ENCODE measurements at regions not wholly inside any gene's neighbourhood (a gene's known extent, or its start where the extent isn't known, plus 50 kb on each side); places are given as distances from the start of the nearest gene placed in this dataset.

- Histone ChIP-seq H3K27ac (no peak overlapping the region), H3K27me3 (no peaks in the 10 kb centered on the region), H3K4me1 (peaks cover 0 to 20% (median 2%) of the 10 kb centered on the region in 4 donors), H3K36me3 (no peaks in the 10 kb centered on the region), H3K4me3 (no peak overlapping the region), H3K9me3 (no peaks in the 10 kb centered on the region)
- DNase-seq = no peak
- TF ChIP-seq, protein P1, sequence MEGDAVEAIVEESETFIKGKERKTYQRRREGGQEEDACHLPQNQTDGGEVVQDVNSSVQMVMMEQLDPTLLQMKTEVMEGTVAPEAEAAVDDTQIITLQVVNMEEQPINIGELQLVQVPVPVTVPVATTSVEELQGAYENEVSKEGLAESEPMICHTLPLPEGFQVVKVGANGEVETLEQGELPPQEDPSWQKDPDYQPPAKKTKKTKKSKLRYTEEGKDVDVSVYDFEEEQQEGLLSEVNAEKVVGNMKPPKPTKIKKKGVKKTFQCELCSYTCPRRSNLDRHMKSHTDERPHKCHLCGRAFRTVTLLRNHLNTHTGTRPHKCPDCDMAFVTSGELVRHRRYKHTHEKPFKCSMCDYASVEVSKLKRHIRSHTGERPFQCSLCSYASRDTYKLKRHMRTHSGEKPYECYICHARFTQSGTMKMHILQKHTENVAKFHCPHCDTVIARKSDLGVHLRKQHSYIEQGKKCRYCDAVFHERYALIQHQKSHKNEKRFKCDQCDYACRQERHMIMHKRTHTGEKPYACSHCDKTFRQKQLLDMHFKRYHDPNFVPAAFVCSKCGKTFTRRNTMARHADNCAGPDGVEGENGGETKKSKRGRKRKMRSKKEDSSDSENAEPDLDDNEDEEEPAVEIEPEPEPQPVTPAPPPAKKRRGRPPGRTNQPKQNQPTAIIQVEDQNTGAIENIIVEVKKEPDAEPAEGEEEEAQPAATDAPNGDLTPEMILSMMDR (IDR thresholded peaks at IDR 0.05) = no peak
- intact Hi-C loops (cut with DNase I; ENCODE audit: low total_unique reads) = no loop called here
Measured at GRCh38 chr2:195582188-195582587, 74.8 kb upstream of the SLC39A10 start.

DNA sequence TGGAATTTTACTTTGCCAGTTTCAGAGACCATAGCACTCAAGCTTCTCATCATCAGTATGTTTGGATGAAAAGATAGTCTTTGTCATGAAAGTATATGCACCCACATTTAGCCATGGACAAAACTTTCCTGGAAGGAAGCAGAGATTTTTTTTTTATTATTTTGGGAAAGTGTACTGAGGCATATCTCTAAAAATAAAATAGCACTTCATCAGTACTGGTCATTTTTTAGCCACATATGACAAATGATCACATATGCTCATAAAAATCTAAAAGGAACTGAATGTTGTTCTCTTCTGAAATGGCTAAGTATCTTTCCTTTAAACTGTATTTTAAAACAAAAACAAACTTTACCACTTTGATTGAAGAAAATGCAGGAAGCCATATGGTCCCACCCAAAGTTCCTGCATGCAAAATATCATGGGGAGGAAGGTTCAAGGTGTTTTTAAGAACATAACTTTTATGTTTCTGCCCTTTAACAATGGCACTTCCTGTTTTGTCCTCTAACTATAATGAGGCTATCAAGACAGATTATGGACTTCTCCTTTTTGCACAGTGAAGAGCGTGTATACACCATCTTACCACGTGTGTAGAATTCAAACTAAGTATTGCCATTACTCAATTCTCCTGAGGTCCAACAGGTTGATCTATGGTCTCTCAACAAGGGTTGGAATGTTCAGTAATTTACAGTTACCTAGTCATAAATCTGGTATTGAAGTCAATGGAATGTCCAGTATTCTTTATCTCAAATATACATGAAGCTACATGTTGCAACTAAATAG is 77.1 kb upstream of the SLC39A10 start:
- TF ChIP-seq, protein P1 (IDR thresholded peaks at IDR 0.05) = no peak
- H3K27me3 ChIP-seq = no peaks in the 10 kb centered on the region
- intact Hi-C loops (cut with DNase I; ENCODE audit: low total_unique reads) = no loop called here
- peaks cover 0 to 26% (median 2%) of the 10 kb centered on the region in 4 donors for H3K4me1 ChIP-seq
- no peak overlapping the region for H3K4me3 ChIP-seq
- H3K36me3 ChIP-seq = no peaks in the 10 kb centered on the region
- H3K27ac ChIP-seq = no peak overlapping the region
- no peaks in the 10 kb centered on the region for H3K9me3 ChIP-seq
- no peak for DNase-seq

- Histone ChIP-seq H3K27ac (no peak overlapping the region), H3K4me3 (no peak overlapping the region), H3K27me3 (no peaks in the 10 kb centered on the region), H3K4me1 (peaks cover 0 to 26% (median 2%) of the 10 kb centered on the region in 4 donors), H3K36me3 (no peaks in the 10 kb centered on the region), H3K9me3 (no peaks in the 10 kb centered on the region)
- no peak for DNase-seq
- intact Hi-C loops (cut with DNase I; ENCODE audit: low total_unique reads) = no loop called here
- TF ChIP-seq, protein P1 (IDR thresholded peaks at IDR 0.05) = no peak
Measured at GRCh38 chr2:195575879-195576401, 81.1 kb upstream of the SLC39A10 start.

DNA sequence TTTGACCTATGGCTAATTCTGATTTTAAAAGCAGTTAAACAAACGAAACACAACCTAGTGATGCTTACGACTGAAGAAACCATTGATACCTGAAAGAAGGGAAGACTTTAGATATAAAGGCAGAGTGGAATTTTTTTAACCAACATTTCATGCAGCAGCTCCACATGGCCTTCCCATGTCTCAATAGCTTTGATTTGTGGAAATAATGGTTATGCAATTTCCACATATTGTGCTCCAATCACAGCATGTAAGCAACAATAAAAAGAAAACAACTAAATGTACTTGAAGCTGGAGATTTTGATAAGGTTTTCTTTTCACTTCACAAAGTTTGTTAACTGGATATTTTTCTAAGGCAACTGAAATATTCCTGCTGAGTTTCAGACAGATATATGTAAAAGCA is 82.0 kb upstream of the SLC39A10 start:
- TF ChIP-seq, protein P1 (IDR thresholded peaks at IDR 0.05) = no peak
- no peak for DNase-seq
- intact Hi-C loops (cut with DNase I; ENCODE audit: low total_unique reads) = no loop called here
- Histone ChIP-seq H3K27me3 (no peaks in the 10 kb centered on the region), H3K36me3 (no peaks in the 10 kb centered on the region), H3K27ac (no peak overlapping the region), H3K4me1 (peaks cover 0 to 17% (median under 1%) of the 10 kb centered on the region in 4 donors), H3K9me3 (no peaks in the 10 kb centered on the region), H3K4me3 (no peak overlapping the region)

DNA sequence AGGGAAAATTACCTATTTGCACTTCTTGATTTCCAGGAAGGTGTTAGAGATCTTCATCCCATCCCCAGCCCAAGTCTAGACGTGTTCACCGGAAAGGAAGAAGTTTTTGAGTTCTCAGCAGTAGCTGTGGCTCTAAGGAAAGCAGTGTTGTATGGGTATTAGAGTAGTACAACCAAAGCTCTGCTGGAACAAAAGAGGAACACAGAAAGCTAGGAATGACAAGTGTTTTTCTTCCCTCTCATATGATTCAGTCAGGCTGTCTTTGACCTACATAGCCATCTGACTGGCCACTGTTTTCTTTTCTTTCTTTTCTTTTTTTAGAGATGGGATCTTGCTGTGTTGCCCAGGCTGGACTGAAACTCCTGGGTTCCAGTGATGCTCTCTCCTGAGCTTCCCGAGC is 82.7 kb upstream of the SLC39A10 start:
- Histone ChIP-seq H3K36me3 (no peaks in the 10 kb centered on the region), H3K4me1 (peaks cover 0 to 10% (median 0%) of the 10 kb centered on the region in 4 donors), H3K4me3 (no peak overlapping the region), H3K27ac (no peak overlapping the region), H3K9me3 (no peaks in the 10 kb centered on the region), H3K27me3 (no peaks in the 10 kb centered on the region)
- DNase-seq = no peak
- TF ChIP-seq, protein P1 (IDR thresholded peaks at IDR 0.05) = no peak
- intact Hi-C loops (cut with DNase I; ENCODE audit: low total_unique reads) = no loop called here

Measured in tibial artery (tissue), 4 donors.